ENCODE measurements at regions not wholly inside any gene's neighbourhood (a gene's known extent, or its start where the extent isn't known, plus 50 kb on each side); places are given as distances from the start of the nearest gene placed in this dataset.
"Not testable (repeated sequence)": the region's sequence is repeated elsewhere in the genome, so short reads cannot be mapped to it uniquely, and the experiment has no call there.

- not testable (repeated sequence) for H3K4me3 Mint-ChIP-seq; DNase-seq (ENCODE audit: low spot score in 2 of 2); H3K9me3 Mint-ChIP-seq; H3K4me1 Mint-ChIP-seq; ATAC-seq; H3K36me3 Mint-ChIP-seq; H3K27ac Mint-ChIP-seq
Measured at GRCh38 chr11:96751807-96752206, 362.0 kb downstream of the JRKL start.

- Mint-ChIP-seq H3K4me3 (no peak overlapping the region), H3K36me3 (no peaks in the 10 kb centered on the region), H3K9me3 (peaks cover 5% of the 10 kb centered on the region), H3K4me1 (no peaks in the 10 kb centered on the region), H3K27ac (no peak overlapping the region)
- ATAC-seq = no peak
- DNase-seq (ENCODE audit: low spot score in 2 of 2) = no peak
Measured at GRCh38 chr11:96752221-96752620, 362.4 kb downstream of the JRKL start.

- H3K4me1 Mint-ChIP-seq = no peaks in the 10 kb centered on the region
- no peak for ATAC-seq
- no peak for DNase-seq (ENCODE audit: low spot score in 2 of 2)
- H3K4me3 Mint-ChIP-seq = no peak overlapping the region
- no peak overlapping the region for H3K27ac Mint-ChIP-seq
- H3K36me3 Mint-ChIP-seq = no peaks in the 10 kb centered on the region
- H3K9me3 Mint-ChIP-seq = peaks cover 5% of the 10 kb centered on the region
Measured at GRCh38 chr11:96753997-96754396, 364.2 kb downstream of the JRKL start.

GRCh38 chr11:96755209-96755608 is 365.4 kb downstream of the JRKL start:
- Mint-ChIP-seq H3K27ac (no peak overlapping the region), H3K4me3 (no peak overlapping the region), H3K4me1 (no peaks in the 10 kb centered on the region), H3K9me3 (peaks cover 7% of the 10 kb centered on the region), H3K36me3 (no peaks in the 10 kb centered on the region)
- ATAC-seq (no peak), DNase-seq (ENCODE audit: low spot score in 2 of 2) (no peak)

GRCh38 chr11:96755752-96756151 is 365.9 kb downstream of the JRKL start:
- DNase-seq (ENCODE audit: low spot score in 2 of 2) = no peak
- H3K36me3 Mint-ChIP-seq = no peaks in the 10 kb centered on the region

GRCh38 chr11:96758957-96759356 is 369.1 kb downstream of the JRKL start:
- no peak for DNase-seq (ENCODE audit: low spot score in 2 of 2)
- no peak overlapping the region for H3K27ac Mint-ChIP-seq
- peaks cover 7% of the 10 kb centered on the region for H3K9me3 Mint-ChIP-seq
- H3K4me3 Mint-ChIP-seq = no peak overlapping the region
- H3K4me1 Mint-ChIP-seq = no peaks in the 10 kb centered on the region
- H3K36me3 Mint-ChIP-seq = no peaks in the 10 kb centered on the region
- no peak for ATAC-seq

More at GRCh38 chr11:96755752-96756151, 365.9 kb downstream of the JRKL start:
- Mint-ChIP-seq H3K27ac (no peak overlapping the region), H3K4me1 (no peaks in the 10 kb centered on the region), H3K4me3 (no peak overlapping the region), H3K9me3 (peaks cover 7% of the 10 kb centered on the region)
- ATAC-seq = no peak

GRCh38 chr11:96760306-96760705 is 370.5 kb downstream of the JRKL start:
- Mint-ChIP-seq H3K4me1 (no peaks in the 10 kb centered on the region), H3K4me3 (no peak overlapping the region), H3K9me3 (peaks cover 2% of the 10 kb centered on the region), H3K27ac (no peak overlapping the region), H3K36me3 (no peaks in the 10 kb centered on the region)
- ATAC-seq = no peak
- no peak for DNase-seq (ENCODE audit: low spot score in 2 of 2)

- ATAC-seq = no peak
- DNase-seq (ENCODE audit: low spot score in 2 of 2) = no peak
- no peak overlapping the region for H3K4me3 Mint-ChIP-seq
- H3K36me3 Mint-ChIP-seq = no peaks in the 10 kb centered on the region
- H3K4me1 Mint-ChIP-seq = no peaks in the 10 kb centered on the region
- no peak overlapping the region for H3K27ac Mint-ChIP-seq
- peaks cover 2% of the 10 kb centered on the region for H3K9me3 Mint-ChIP-seq
Measured at GRCh38 chr11:96760815-96761214, 371.0 kb downstream of the JRKL start.

- H3K27ac Mint-ChIP-seq = no peak overlapping the region
- peaks cover 4% of the 10 kb centered on the region for H3K9me3 Mint-ChIP-seq
- DNase-seq (ENCODE audit: low spot score in 2 of 2) (no peak), ATAC-seq (no peak)
- no peak overlapping the region for H3K4me3 Mint-ChIP-seq
- no peaks in the 10 kb centered on the region for H3K36me3 Mint-ChIP-seq
- no peaks in the 10 kb centered on the region for H3K4me1 Mint-ChIP-seq
Measured at GRCh38 chr11:96761451-96761850, 371.6 kb downstream of the JRKL start.

- Mint-ChIP-seq H3K4me1 (no peaks in the 10 kb centered on the region), H3K9me3 (peaks cover 9% of the 10 kb centered on the region), H3K4me3 (no peak overlapping the region), H3K27ac (no peak overlapping the region), H3K36me3 (no peaks in the 10 kb centered on the region)
- ATAC-seq = no peak
- no peak for DNase-seq (ENCODE audit: low spot score in 2 of 2)
Measured at GRCh38 chr11:96763244-96763643, 373.4 kb downstream of the JRKL start.

GRCh38 chr11:96778272-96778671 is 388.5 kb downstream of the JRKL start:
- Mint-ChIP-seq H3K4me1 (no peaks in the 10 kb centered on the region), H3K9me3 (peaks cover 15% of the 10 kb centered on the region), H3K4me3 (no peak overlapping the region), H3K36me3 (no peaks in the 10 kb centered on the region), H3K27ac (no peak overlapping the region)
- DNase-seq (ENCODE audit: low spot score in 2 of 2) (no peak), ATAC-seq (no peak)

GRCh38 chr11:96779030-96779429 is 389.2 kb downstream of the JRKL start:
- Mint-ChIP-seq H3K4me1 (no peaks in the 10 kb centered on the region), H3K27ac (no peak overlapping the region), H3K9me3 (peaks cover 15% of the 10 kb centered on the region), H3K36me3 (no peaks in the 10 kb centered on the region), H3K4me3 (no peak overlapping the region)
- ATAC-seq (no peak), DNase-seq (ENCODE audit: low spot score in 2 of 2) (no peak)

- DNase-seq (ENCODE audit: low spot score in 2 of 2) (no peak), ATAC-seq (no peak)
- Mint-ChIP-seq H3K4me1 (no peaks in the 10 kb centered on the region), H3K9me3 (peaks cover 15% of the 10 kb centered on the region), H3K27ac (no peak overlapping the region), H3K36me3 (no peaks in the 10 kb centered on the region), H3K4me3 (no peak overlapping the region)
Measured at GRCh38 chr11:96781082-96781481, 391.3 kb downstream of the JRKL start.

GRCh38 chr11:96782632-96783031 is 392.8 kb downstream of the JRKL start:
- no peak overlapping the region for H3K4me3 Mint-ChIP-seq
- DNase-seq (ENCODE audit: low spot score in 2 of 2) (no peak), ATAC-seq (no peak)
- no peaks in the 10 kb centered on the region for H3K4me1 Mint-ChIP-seq
- H3K36me3 Mint-ChIP-seq = no peaks in the 10 kb centered on the region
- H3K27ac Mint-ChIP-seq = no peak overlapping the region
- H3K9me3 Mint-ChIP-seq = peaks cover 20% of the 10 kb centered on the region

GRCh38 chr11:96783311-96783710 is 393.5 kb downstream of the JRKL start:
- ATAC-seq = no peak
- Mint-ChIP-seq H3K27ac (no peak overlapping the region), H3K4me3 (no peak overlapping the region), H3K36me3 (no peaks in the 10 kb centered on the region), H3K4me1 (no peaks in the 10 kb centered on the region), H3K9me3 (peaks cover 20% of the 10 kb centered on the region)
- DNase-seq (ENCODE audit: low spot score in 2 of 2) = no peak

- Mint-ChIP-seq H3K27ac (no peak overlapping the region), H3K36me3 (no peaks in the 10 kb centered on the region), H3K9me3 (peaks cover 10% of the 10 kb centered on the region), H3K4me1 (no peaks in the 10 kb centered on the region), H3K4me3 (no peak overlapping the region)
- ATAC-seq (no peak), DNase-seq (ENCODE audit: low spot score in 2 of 2) (no peak)
Measured at GRCh38 chr11:96785073-96785472, 395.3 kb downstream of the JRKL start.

GRCh38 chr11:96794152-96794551 is 404.3 kb downstream of the JRKL start:
- no peak overlapping the region for H3K4me3 Mint-ChIP-seq
- H3K9me3 Mint-ChIP-seq = peaks cover 15% of the 10 kb centered on the region
- H3K4me1 Mint-ChIP-seq = no peaks in the 10 kb centered on the region
- ATAC-seq (no peak), DNase-seq (ENCODE audit: low spot score in 2 of 2) (no peak)
- H3K36me3 Mint-ChIP-seq = no peaks in the 10 kb centered on the region
- no peak overlapping the region for H3K27ac Mint-ChIP-seq

Measured in stimulated activated effector memory CD8-positive, alpha-beta T cell treated with anti-CD3 and anti-CD28 coated beads, Interleukin-12 subunit alpha, Interleukin-12 subunit beta, amount 100 ng/mL, for 72 hours (primary cell).